Gastroesophageal sphincter (tissue), 4 donors: ENCODE measurements at regions not wholly inside any gene's neighbourhood (a gene's known extent, or its start where the extent isn't known, plus 50 kb on each side); places are given as distances from the start of the nearest gene placed in this dataset.
"Not testable (repeated sequence)": the region's sequence is repeated elsewhere in the genome, so short reads cannot be mapped to it uniquely, and the experiment has no call there.

Experiments
- ATAC-seq: fragments of 150-250 bp; one replicate; pipeline ENCODE4 v1.9.1; 2016; ENCODE audit warnings: mild to moderate bottlenecking, moderate library complexity
- H3K27ac ChIP-seq, 4 donors: fragments of 200-600 bp; sonication (generic) in 3 of 4; 1 replicate in 3 of 4; 2 replicates in 1 of 4; pipeline ENCODE4 v1.5.1; 2016 to 2019
- H3K27me3 ChIP-seq: fragments of 200-600 bp; sonication (generic); one replicate; pipeline ENCODE4 v1.5.1; 2019
- H3K36me3 ChIP-seq, 2 donors: fragments of 200-600 bp; sonication (generic); one replicate each; pipeline ENCODE4 v1.5.1; 2019; ENCODE audit warnings: control low read depth in 1 of 2
- H3K4me1 ChIP-seq, 3 donors: fragments of 200-600 bp; sonication (generic); 1 replicate in 2 of 3; 2 replicates in 1 of 3; pipeline ENCODE4 v1.5.1; 2016 to 2019; ENCODE audit warnings: control low read depth in 2 of 3
- H3K4me3 ChIP-seq, 2 donors: fragments of 200-600 bp; sonication (generic); one replicate each; pipeline ENCODE4 v1.5.1; 2019; ENCODE audit warnings: mild to moderate bottlenecking in 1 of 2, moderate library complexity in 1 of 2
- H3K9me3 ChIP-seq, 3 donors: fragments of 200-600 bp; sonication (generic); one replicate each; pipeline ENCODE4 v1.5.1; 2017 to 2019; ENCODE audit warnings: control low read depth in 2 of 3
- EP300 ChIP-seq: sonication (generic); formaldehyde crosslinking; IDR thresholded peaks from one replicate; pipeline ENCODE4 v1.6.1; 2017; ENCODE audit warnings: antibody characterized with exemption, mild to moderate bottlenecking
- POLR2A ChIP-seq, 2 donors: fragments of 450-650 bp; IDR thresholded peaks; one replicate each; pipeline ENCODE4 v1.6.1; 2017; ENCODE audit warnings: antibody characterized with exemption in 2 of 2, mild to moderate bottlenecking in 2 of 2, moderate library complexity in 1 of 2
- POLR2AphosphoS5 ChIP-seq: sonication (generic); formaldehyde crosslinking; IDR thresholded peaks from one replicate; pipeline ENCODE4 v1.6.1; 2017; ENCODE audit warnings: antibody characterized with exemption
- WGBS, 2 donors: methylation state at CpG; one replicate each; pipeline ENCODE4 v1.1.5; 2018; ENCODE audit warnings: low coverage in 1 of 2; 5-methylcytosine and 5-hydroxymethylcytosine counted together
- TF ChIP-seq, protein P1 (sequence below), 4 experiments: fragments of 200-600 bp in 2 of 4; fragments of 450-650 bp in 2 of 4; sonication (generic) in 1 of 4; IDR thresholded peaks; one replicate each; pipeline ENCODE4 v1.5.1; 2017 to 2019; ENCODE audit warnings: antibody characterized with exemption in 4 of 4, mild to moderate bottlenecking in 2 of 4, moderate library complexity in 2 of 4

DNA sequence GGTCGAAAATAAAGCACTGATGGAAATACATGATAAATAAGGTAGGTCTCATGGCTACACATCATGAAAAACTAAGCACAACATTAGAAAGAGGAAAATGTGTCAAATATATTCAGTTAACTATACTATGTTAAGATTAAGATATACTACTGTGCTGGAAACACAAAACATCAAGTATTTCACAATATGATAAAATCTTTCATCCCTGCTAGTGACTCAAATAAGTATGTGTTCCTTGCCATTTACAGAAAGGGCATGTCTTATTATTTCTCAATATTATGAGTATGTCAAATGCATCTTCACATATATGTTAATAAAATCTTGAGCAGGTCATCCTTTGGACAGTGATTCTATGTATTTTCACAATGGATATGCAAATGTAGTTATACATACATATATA, 1260.1 kb upstream of the ADGRL2 start:
- 67 to 94% methylated on average over 1 of the region's 1 CpG for WGBS, 2 donors
- TF ChIP-seq, protein P1, sequence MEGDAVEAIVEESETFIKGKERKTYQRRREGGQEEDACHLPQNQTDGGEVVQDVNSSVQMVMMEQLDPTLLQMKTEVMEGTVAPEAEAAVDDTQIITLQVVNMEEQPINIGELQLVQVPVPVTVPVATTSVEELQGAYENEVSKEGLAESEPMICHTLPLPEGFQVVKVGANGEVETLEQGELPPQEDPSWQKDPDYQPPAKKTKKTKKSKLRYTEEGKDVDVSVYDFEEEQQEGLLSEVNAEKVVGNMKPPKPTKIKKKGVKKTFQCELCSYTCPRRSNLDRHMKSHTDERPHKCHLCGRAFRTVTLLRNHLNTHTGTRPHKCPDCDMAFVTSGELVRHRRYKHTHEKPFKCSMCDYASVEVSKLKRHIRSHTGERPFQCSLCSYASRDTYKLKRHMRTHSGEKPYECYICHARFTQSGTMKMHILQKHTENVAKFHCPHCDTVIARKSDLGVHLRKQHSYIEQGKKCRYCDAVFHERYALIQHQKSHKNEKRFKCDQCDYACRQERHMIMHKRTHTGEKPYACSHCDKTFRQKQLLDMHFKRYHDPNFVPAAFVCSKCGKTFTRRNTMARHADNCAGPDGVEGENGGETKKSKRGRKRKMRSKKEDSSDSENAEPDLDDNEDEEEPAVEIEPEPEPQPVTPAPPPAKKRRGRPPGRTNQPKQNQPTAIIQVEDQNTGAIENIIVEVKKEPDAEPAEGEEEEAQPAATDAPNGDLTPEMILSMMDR (IDR thresholded peaks at IDR 0.05), result no peak
- no peak for TF ChIP-seq POLR2AphosphoS5
- TF ChIP-seq EP300, result no peak
- TF ChIP-seq POLR2A (IDR thresholded peaks at IDR 0.05), result no peak
- no peaks in the 10 kb centered on the region for H3K27me3 ChIP-seq
- H3K9me3 ChIP-seq, result no peaks in the 10 kb centered on the region
- no peak overlapping the region for H3K27ac ChIP-seq
- H3K36me3 ChIP-seq, result no peaks in the 10 kb centered on the region
- no peaks in the 10 kb centered on the region for H3K4me1 ChIP-seq
- no peak overlapping the region for H3K4me3 ChIP-seq
- ATAC-seq, result no peak

DNA sequence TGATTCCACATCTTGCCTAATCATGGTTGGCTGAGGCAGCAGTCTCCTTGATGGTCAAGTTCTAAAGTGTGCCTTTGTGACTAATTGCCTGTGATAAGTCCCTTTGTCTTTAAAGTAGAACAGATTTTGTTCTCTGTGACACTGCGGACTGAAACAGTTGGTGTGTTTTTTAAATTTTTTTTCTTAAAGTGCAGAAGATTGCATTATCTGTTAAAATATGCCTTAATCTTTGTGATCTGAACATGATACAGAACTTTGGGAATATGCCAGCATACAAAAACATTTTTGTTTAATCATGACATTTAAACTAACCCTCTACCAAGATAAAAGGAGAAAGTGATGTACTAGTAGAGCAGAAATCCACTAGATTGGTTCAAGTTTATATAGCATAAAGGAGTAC, 1260.6 kb upstream of the ADGRL2 start:
- no peak for TF ChIP-seq POLR2AphosphoS5
- TF ChIP-seq, protein P1 (IDR thresholded peaks at IDR 0.05), result no peak
- TF ChIP-seq POLR2A (IDR thresholded peaks at IDR 0.05), result no peak
- TF ChIP-seq EP300, result no peak
- no peak for ATAC-seq
- Histone ChIP-seq H3K9me3 (no peaks in the 10 kb centered on the region), H3K27me3 (no peaks in the 10 kb centered on the region), H3K27ac (no peak overlapping the region), H3K4me3 (no peak overlapping the region), H3K36me3 (no peaks in the 10 kb centered on the region), H3K4me1 (no peaks in the 10 kb centered on the region)
- 86% methylated on average over 1 of the region's 1 CpG; no CpG with 5 or more reads in 1 of the 2 donors for WGBS, 2 donors

GRCh38 chr1:80539298-80539697, 1261.4 kb upstream of the ADGRL2 start:
- WGBS, 2 donors, result 85 to 90% methylated on average over 4 of the region's 8 CpGs
- ATAC-seq, H3K27ac ChIP-seq, H3K27me3 ChIP-seq, H3K9me3 ChIP-seq, H3K4me3 ChIP-seq, H3K36me3 ChIP-seq, H3K4me1 ChIP-seq: not testable (repeated sequence)

DNA sequence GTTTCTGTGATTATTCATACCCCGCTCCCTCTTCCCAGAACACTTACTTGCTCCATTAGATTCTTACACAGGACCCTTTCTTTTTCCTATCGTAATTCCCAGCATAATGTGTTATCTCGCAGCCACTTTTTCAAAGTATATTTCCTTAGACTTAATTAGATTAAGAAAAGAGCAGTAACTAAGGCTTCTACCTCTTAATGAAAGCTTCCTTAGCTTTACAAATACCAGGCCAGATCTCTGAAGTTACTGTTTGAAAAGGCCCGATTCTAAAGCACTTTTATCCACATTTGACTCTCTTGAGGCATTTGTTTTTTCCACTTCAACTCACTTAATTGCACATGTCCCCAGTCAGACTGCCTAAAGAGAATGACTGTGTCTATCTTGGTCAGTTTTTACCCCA, 1264.3 kb upstream of the ADGRL2 start:
- TF ChIP-seq, protein P1 (IDR thresholded peaks at IDR 0.05), result no peak
- no peak for TF ChIP-seq POLR2A (IDR thresholded peaks at IDR 0.05)
- no peak for TF ChIP-seq EP300
- TF ChIP-seq POLR2AphosphoS5, result no peak
- WGBS, 2 donors, result 71 to 74% methylated on average over 4 of the region's 4 CpGs

DNA sequence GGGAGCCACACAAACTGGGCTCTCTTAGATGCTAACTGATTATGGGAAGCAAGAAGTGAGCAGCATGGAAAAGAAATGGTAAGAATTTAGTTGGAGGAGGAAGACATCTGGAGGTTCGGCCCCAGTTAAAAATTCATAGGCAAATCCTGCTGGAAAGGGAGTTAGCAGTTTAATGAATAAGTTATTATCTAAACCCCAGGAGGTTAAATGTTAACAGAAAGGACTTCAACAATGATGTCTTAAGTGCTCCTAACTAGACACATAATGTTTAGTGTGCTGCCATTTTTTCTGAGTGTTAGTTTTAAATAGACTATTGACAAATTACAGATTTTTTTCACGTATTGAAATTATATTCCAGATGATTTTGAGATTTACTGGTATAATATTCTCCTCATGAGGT, 1265.3 kb upstream of the ADGRL2 start:
- H3K4me3 ChIP-seq, result no peak overlapping the region
- peaks cover 0 to 26% (median 4%) of the 10 kb centered on the region in 3 donors for H3K4me1 ChIP-seq
- no peak for TF ChIP-seq EP300
- no peak for TF ChIP-seq POLR2AphosphoS5
- TF ChIP-seq, protein P1 (IDR thresholded peaks at IDR 0.05), result no peak
- TF ChIP-seq POLR2A (IDR thresholded peaks at IDR 0.05), result no peak
- no peaks in the 10 kb centered on the region for H3K27me3 ChIP-seq
- whole genome bisulfite sequencing, 2 donors, result 66 to 90% methylated on average over 2 of the region's 2 CpGs
- H3K36me3 ChIP-seq, result no peaks in the 10 kb centered on the region
- ATAC-seq, result no peak
- H3K9me3 ChIP-seq, result no peaks in the 10 kb centered on the region
- H3K27ac ChIP-seq, result no peak overlapping the region

More for the DNA sequence above, 1264.3 kb upstream of the ADGRL2 start:
- no peaks in the 10 kb centered on the region for H3K27me3 ChIP-seq
- no peaks in the 10 kb centered on the region for H3K9me3 ChIP-seq
- no peak overlapping the region for H3K4me3 ChIP-seq
- H3K4me1 ChIP-seq, result peaks cover 0 to 22% (median 4%) of the 10 kb centered on the region in 3 donors
- ATAC-seq, result no peak
- no peaks in the 10 kb centered on the region for H3K36me3 ChIP-seq
- no peak overlapping the region for H3K27ac ChIP-seq
